ENCODE measurements at regions not wholly inside any gene's neighbourhood (a gene's known extent, or its start where the extent isn't known, plus 50 kb on each side); places are given as distances from the start of the nearest gene placed in this dataset.
"Not testable (repeated sequence)": the region's sequence is repeated elsewhere in the genome, so short reads cannot be mapped to it uniquely, and the experiment has no call there.

- TF ChIP-seq POLR2A (IDR thresholded peaks at IDR 0.05; ENCODE audit: control extremely low read depth in 1 of 2, low read depth in 2 of 2, low read length in 2 of 2); POLR2AphosphoS5 (IDR thresholded peaks at IDR 0.05; ENCODE audit: low read depth, low read length); YY1 (IDR thresholded peaks at IDR 0.05; ENCODE audit: low read depth, low read length); TAF1 (IDR thresholded peaks at IDR 0.05; ENCODE audit: low read depth, low read length): not testable (repeated sequence)
Measured at GRCh38 chr9:7713088-7713487, 86.5 kb downstream of the DMAC1 start.

Data from H1 (cell line).